ENCODE measurements at regions not wholly inside any gene's neighbourhood (a gene's known extent, or its start where the extent isn't known, plus 50 kb on each side); places are given as distances from the start of the nearest gene placed in this dataset.

- no peaks in the 10 kb centered on the region for H4K20me1 ChIP-seq (ENCODE audit: low read depth)
- H3K27me3 ChIP-seq: no peaks in the 10 kb centered on the region
- H3K4me3 ChIP-seq: no peak overlapping the region
- no peaks in the 10 kb centered on the region for H3K36me3 ChIP-seq
- H2AFZ ChIP-seq (replicated peaks): no peak overlapping the region
- no peak overlapping the region for H3K4me2 ChIP-seq
- H3K79me2 ChIP-seq (ENCODE audit: low read depth): no peaks in the 10 kb centered on the region
- H3K9ac ChIP-seq: no peak overlapping the region
- H3F3A ChIP-seq (ENCODE audit: low read depth): no peaks in the 10 kb centered on the region
- TF ChIP-seq, protein P1, sequence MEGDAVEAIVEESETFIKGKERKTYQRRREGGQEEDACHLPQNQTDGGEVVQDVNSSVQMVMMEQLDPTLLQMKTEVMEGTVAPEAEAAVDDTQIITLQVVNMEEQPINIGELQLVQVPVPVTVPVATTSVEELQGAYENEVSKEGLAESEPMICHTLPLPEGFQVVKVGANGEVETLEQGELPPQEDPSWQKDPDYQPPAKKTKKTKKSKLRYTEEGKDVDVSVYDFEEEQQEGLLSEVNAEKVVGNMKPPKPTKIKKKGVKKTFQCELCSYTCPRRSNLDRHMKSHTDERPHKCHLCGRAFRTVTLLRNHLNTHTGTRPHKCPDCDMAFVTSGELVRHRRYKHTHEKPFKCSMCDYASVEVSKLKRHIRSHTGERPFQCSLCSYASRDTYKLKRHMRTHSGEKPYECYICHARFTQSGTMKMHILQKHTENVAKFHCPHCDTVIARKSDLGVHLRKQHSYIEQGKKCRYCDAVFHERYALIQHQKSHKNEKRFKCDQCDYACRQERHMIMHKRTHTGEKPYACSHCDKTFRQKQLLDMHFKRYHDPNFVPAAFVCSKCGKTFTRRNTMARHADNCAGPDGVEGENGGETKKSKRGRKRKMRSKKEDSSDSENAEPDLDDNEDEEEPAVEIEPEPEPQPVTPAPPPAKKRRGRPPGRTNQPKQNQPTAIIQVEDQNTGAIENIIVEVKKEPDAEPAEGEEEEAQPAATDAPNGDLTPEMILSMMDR (IDR thresholded peaks at IDR 0.05): no peak
- TF ChIP-seq EZH2 (IDR thresholded peaks at IDR 0.05): no peak
- no peak for TF ChIP-seq EZH2phosphoT487 (IDR thresholded peaks at IDR 0.05)
- Mint-ChIP-seq H3K36me3 (no peaks in the 10 kb centered on the region), H3K27ac (no peak overlapping the region), H3K4me3 (no peak overlapping the region), H3K27me3 (ENCODE audit: insufficient read depth, low read depth) (peaks cover 7% of the 10 kb centered on the region), H3K4me1 (peaks cover 4% of the 10 kb centered on the region), H3K9me3 (peaks cover 3% of the 10 kb centered on the region)
- H3K9me3 ChIP-seq (ENCODE audit: low read depth): no peaks in the 10 kb centered on the region
- DNase-seq (ENCODE audit: low spot score): no peak
- no peak overlapping the region for H3K27ac ChIP-seq
- peaks cover under 1% of the 10 kb centered on the region for H3K4me1 ChIP-seq
These were observed 165.8 kb downstream of the ZBTB18 start for GRCh38 chr1:244216836-244217235.

GRCh38 chr1:244217711-244218110 is 166.6 kb downstream of the ZBTB18 start:
- H3K27ac Mint-ChIP-seq: no peak overlapping the region
- peaks cover 11% of the 10 kb centered on the region for H3K4me1 Mint-ChIP-seq
- Histone ChIP-seq H3K27ac (no peak overlapping the region), H3K4me1 (peaks cover 9% of the 10 kb centered on the region), H3K27me3 (no peaks in the 10 kb centered on the region), H3K4me3 (no peak overlapping the region), H3K79me2 (ENCODE audit: low read depth) (no peaks in the 10 kb centered on the region), H3K9me3 (ENCODE audit: low read depth) (no peaks in the 10 kb centered on the region), H3F3A (ENCODE audit: low read depth) (no peaks in the 10 kb centered on the region), H3K9ac (no peak overlapping the region), H2AFZ (replicated peaks) (peak overlapping the region; percentile 53), H3K4me2 (no peak overlapping the region), H4K20me1 (ENCODE audit: low read depth) (no peaks in the 10 kb centered on the region), H3K36me3 (no peaks in the 10 kb centered on the region)
- peaks cover 3% of the 10 kb centered on the region for H3K9me3 Mint-ChIP-seq
- no peaks in the 10 kb centered on the region for H3K36me3 Mint-ChIP-seq
- TF ChIP-seq EZH2 (IDR thresholded peaks at IDR 0.05) (no peak), EZH2phosphoT487 (IDR thresholded peaks at IDR 0.05) (no peak)
- TF ChIP-seq, protein P1 (IDR thresholded peaks at IDR 0.05): no peak
- H3K27me3 Mint-ChIP-seq (ENCODE audit: insufficient read depth, low read depth): peaks cover 7% of the 10 kb centered on the region
- no peak for DNase-seq (ENCODE audit: low spot score)
- no peak overlapping the region for H3K4me3 Mint-ChIP-seq

GRCh38 chr1:244218220-244218619 is 167.1 kb downstream of the ZBTB18 start:
- Histone ChIP-seq H3K4me3 (no peak overlapping the region), H2AFZ (replicated peaks) (peak overlapping the region; percentile 53), H3K9me3 (ENCODE audit: low read depth) (no peaks in the 10 kb centered on the region), H4K20me1 (ENCODE audit: low read depth) (no peaks in the 10 kb centered on the region), H3K4me2 (no peak overlapping the region), H3K27ac (no peak overlapping the region), H3K4me1 (peaks cover 10% of the 10 kb centered on the region), H3K79me2 (ENCODE audit: low read depth) (no peaks in the 10 kb centered on the region), H3K27me3 (no peaks in the 10 kb centered on the region), H3K36me3 (no peaks in the 10 kb centered on the region), H3F3A (ENCODE audit: low read depth) (no peaks in the 10 kb centered on the region), H3K9ac (no peak overlapping the region)
- TF ChIP-seq EZH2 (IDR thresholded peaks at IDR 0.05) (no peak), EZH2phosphoT487 (IDR thresholded peaks at IDR 0.05) (no peak)
- TF ChIP-seq, protein P1 (IDR thresholded peaks at IDR 0.05): no peak
- Mint-ChIP-seq H3K27ac (no peak overlapping the region), H3K36me3 (no peaks in the 10 kb centered on the region), H3K9me3 (peaks cover 3% of the 10 kb centered on the region), H3K27me3 (ENCODE audit: insufficient read depth, low read depth) (peaks cover 7% of the 10 kb centered on the region), H3K4me3 (no peak overlapping the region), H3K4me1 (peaks cover 13% of the 10 kb centered on the region)
- peak; percentile 19 for DNase-seq (ENCODE audit: low spot score)

Measured in neural progenitor cell (in vitro differentiated cells).